LNCAP (cell line): ENCODE measurements at regions not wholly inside any gene's neighbourhood (a gene's known extent, or its start where the extent isn't known, plus 50 kb on each side); places are given as distances from the start of the nearest gene placed in this dataset.

ENCODE experiments used
- TF ChIP-seq, protein P1 (sequence below): fragments of 450-650 bp; IDR thresholded peaks from 2 replicates; pipeline ENCODE4 v1.5.1; 2017; ENCODE audit warnings: mild to moderate bottlenecking

- TF ChIP-seq, protein P1, sequence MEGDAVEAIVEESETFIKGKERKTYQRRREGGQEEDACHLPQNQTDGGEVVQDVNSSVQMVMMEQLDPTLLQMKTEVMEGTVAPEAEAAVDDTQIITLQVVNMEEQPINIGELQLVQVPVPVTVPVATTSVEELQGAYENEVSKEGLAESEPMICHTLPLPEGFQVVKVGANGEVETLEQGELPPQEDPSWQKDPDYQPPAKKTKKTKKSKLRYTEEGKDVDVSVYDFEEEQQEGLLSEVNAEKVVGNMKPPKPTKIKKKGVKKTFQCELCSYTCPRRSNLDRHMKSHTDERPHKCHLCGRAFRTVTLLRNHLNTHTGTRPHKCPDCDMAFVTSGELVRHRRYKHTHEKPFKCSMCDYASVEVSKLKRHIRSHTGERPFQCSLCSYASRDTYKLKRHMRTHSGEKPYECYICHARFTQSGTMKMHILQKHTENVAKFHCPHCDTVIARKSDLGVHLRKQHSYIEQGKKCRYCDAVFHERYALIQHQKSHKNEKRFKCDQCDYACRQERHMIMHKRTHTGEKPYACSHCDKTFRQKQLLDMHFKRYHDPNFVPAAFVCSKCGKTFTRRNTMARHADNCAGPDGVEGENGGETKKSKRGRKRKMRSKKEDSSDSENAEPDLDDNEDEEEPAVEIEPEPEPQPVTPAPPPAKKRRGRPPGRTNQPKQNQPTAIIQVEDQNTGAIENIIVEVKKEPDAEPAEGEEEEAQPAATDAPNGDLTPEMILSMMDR = no peak
Measured at GRCh38 chr7:21371360-21371759, 56.5 kb upstream of the SP4 start.

- TF ChIP-seq, protein P1 = no peak
Measured at GRCh38 chr7:21373031-21373430, 54.9 kb upstream of the SP4 start.

GRCh38 chr7:21374134-21374533 lies 53.7 kb upstream of the SP4 start:
- TF ChIP-seq, protein P1 = no peak

DNA sequence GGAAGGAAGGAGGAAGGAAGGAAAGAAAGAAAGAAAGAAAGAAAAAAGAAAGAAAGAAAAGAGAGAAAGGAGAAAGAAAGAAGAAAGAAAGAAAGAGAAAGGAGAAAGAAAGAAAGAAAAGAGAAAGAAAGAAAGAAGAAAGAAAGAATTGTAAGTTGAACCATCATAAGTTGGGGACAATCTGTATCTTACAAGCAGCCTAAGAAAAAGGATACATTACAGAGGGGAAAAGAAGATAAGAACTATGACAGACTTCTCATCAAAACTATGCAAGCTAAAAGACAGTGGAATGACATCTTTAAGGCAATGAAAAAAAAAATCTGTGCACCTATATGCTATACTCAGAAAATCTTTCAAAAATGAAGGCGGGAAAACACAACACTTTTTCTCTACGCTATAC lies 50.3 kb upstream of the SP4 start:
- TF ChIP-seq, protein P1 = no peak
